Erythroblast (primary cell): ENCODE measurements at regions not wholly inside any gene's neighbourhood (a gene's known extent, or its start where the extent isn't known, plus 50 kb on each side); places are given as distances from the start of the nearest gene placed in this dataset.

Source experiments
- GATA1 ChIP-seq: IDR thresholded peaks from 2 replicates; pipeline ENCODE4 v1.6.1; 2011; ENCODE audit warnings: low read depth, mild to moderate bottlenecking, control low read depth, low read length, moderate library complexity
- POLR2A ChIP-seq: IDR thresholded peaks from 2 replicates; pipeline ENCODE4 v1.6.1; 2011; ENCODE audit warnings: mild to moderate bottlenecking, low read length

GRCh38 chr16:54742436-54742835 is 188.2 kb upstream of the IRX5 start:
- no peak for TF ChIP-seq POLR2A
- no peak for TF ChIP-seq GATA1
